Esophagus muscularis mucosa (tissue), 4 donors: ENCODE measurements at regions not wholly inside any gene's neighbourhood (a gene's known extent, or its start where the extent isn't known, plus 50 kb on each side); places are given as distances from the start of the nearest gene placed in this dataset.

Experiments used
- DNase-seq: peaks from one replicate; pipeline ENCODE4 v3.0.0-alpha.2; 2017; ENCODE audit errors: extremely low spot score
- H3K27ac ChIP-seq, 4 donors: fragments of 200-600 bp; sonication (generic); replicated peaks in 1 of 4; 1 replicate in 3 of 4; 2 replicates in 1 of 4; pipeline ENCODE4 v1.5.1; 2016 to 2019; ENCODE audit warnings: mild to moderate bottlenecking in 1 of 4
- H3K27me3 ChIP-seq, 4 donors: fragments of 200-600 bp; sonication (generic); one replicate each; pipeline versions ENCODE4 v1.5.1 to v1.6.0; 2016 to 2019
- H3K36me3 ChIP-seq, 4 donors: fragments of 200-600 bp; sonication (generic); one replicate each; pipeline ENCODE4 v1.5.1; 2016 to 2019
- H3K4me1 ChIP-seq, 4 donors: fragments of 200-600 bp; sonication (generic); one replicate each; pipeline ENCODE4 v1.5.1; 2016 to 2019
- H3K4me3 ChIP-seq, 4 donors: fragments of 200-600 bp; sonication (generic); 1 replicate in 2 of 4; 2 replicates in 2 of 4; pipeline ENCODE4 v1.5.1; 2016 to 2019; ENCODE audit warnings: mild to moderate bottlenecking in 4 of 4, moderate library complexity in 1 of 4
- H3K9me3 ChIP-seq, 4 donors: fragments of 200-600 bp; sonication (generic); 1 replicate in 3 of 4; 2 replicates in 1 of 4; pipeline ENCODE4 v1.5.1; 2016 to 2019
- EP300 ChIP-seq: sonication (generic); formaldehyde crosslinking; IDR thresholded peaks from one replicate; pipeline ENCODE4 v1.6.1; 2017; ENCODE audit warnings: antibody characterized with exemption
- POLR2A ChIP-seq: fragments of 450-650 bp; IDR thresholded peaks from one replicate; pipeline ENCODE4 v1.6.1; 2017; ENCODE audit warnings: antibody characterized with exemption, moderate library complexity, mild to moderate bottlenecking, low read depth
- POLR2AphosphoS5 ChIP-seq, 2 donors: sonication (generic); formaldehyde crosslinking; IDR thresholded peaks; one replicate each; pipeline ENCODE4 v1.6.1; 2017; ENCODE audit warnings: antibody characterized with exemption in 2 of 2
- WGBS: methylation state at CpG from one replicate; pipeline ENCODE4 v1.1.5; 2018; 5-methylcytosine and 5-hydroxymethylcytosine counted together
- intact Hi-C: fragments of 100-400 bp; cut with DNase I; formaldehyde crosslinking; loops from one replicate; pipeline ENCODE4 v1.15.1; 2023
- TF ChIP-seq, protein P1 (sequence below), 3 experiments: fragments of 200-600 bp in 2 of 3; fragments of 450-650 bp in 1 of 3; sonication (generic) in 2 of 3; IDR thresholded peaks; one replicate each; pipeline ENCODE4 v1.5.1; 2017 to 2019; ENCODE audit warnings: antibody characterized with exemption in 3 of 3, mild to moderate bottlenecking in 2 of 3, moderate library complexity in 1 of 3

- TF ChIP-seq, protein P1, sequence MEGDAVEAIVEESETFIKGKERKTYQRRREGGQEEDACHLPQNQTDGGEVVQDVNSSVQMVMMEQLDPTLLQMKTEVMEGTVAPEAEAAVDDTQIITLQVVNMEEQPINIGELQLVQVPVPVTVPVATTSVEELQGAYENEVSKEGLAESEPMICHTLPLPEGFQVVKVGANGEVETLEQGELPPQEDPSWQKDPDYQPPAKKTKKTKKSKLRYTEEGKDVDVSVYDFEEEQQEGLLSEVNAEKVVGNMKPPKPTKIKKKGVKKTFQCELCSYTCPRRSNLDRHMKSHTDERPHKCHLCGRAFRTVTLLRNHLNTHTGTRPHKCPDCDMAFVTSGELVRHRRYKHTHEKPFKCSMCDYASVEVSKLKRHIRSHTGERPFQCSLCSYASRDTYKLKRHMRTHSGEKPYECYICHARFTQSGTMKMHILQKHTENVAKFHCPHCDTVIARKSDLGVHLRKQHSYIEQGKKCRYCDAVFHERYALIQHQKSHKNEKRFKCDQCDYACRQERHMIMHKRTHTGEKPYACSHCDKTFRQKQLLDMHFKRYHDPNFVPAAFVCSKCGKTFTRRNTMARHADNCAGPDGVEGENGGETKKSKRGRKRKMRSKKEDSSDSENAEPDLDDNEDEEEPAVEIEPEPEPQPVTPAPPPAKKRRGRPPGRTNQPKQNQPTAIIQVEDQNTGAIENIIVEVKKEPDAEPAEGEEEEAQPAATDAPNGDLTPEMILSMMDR (IDR thresholded peaks at IDR 0.05): no peak
- TF ChIP-seq POLR2AphosphoS5 (IDR thresholded peaks at IDR 0.05) (no peak), POLR2A (no peak), EP300 (no peak)
- H3K4me3 ChIP-seq: no peak overlapping the region
- 66% methylated on average over 13 of the region's 15 CpGs for WGBS
- no peaks in the 10 kb centered on the region for H3K9me3 ChIP-seq
- H3K27ac ChIP-seq: no peak overlapping the region
- peaks cover 10 to 13% (median 11%) of the 10 kb centered on the region in 4 donors for H3K4me1 ChIP-seq
- peaks cover 0 to 29% (median 14%) of the 10 kb centered on the region in 4 donors for H3K27me3 ChIP-seq
- intact Hi-C loops: no loop called here
- H3K36me3 ChIP-seq: no peaks in the 10 kb centered on the region
- DNase-seq: no peak
Measured at GRCh38 chr17:28247671-28248555, 71.1 kb upstream of the TMEM97 start.

- DNase-seq: no peak
- no peak for TF ChIP-seq EP300
- no peak for TF ChIP-seq POLR2AphosphoS5 (IDR thresholded peaks at IDR 0.05)
- no peak for TF ChIP-seq POLR2A
- TF ChIP-seq, protein P1 (IDR thresholded peaks at IDR 0.05): no peak
- H3K27ac ChIP-seq: no peak overlapping the region
- intact Hi-C loops: loop anchor here (10.0 kb wide), 1 partner anchor 445 kb away; the partner anchor contains the start of gene NOS2
- H3K4me3 ChIP-seq: no peak overlapping the region
- H3K4me1 ChIP-seq: peaks cover 10 to 13% (median 11%) of the 10 kb centered on the region in 4 donors
- no peaks in the 10 kb centered on the region for H3K9me3 ChIP-seq
- 71% methylated on average over 5 of the region's 5 CpGs for WGBS
- H3K27me3 ChIP-seq: peaks cover 0 to 47% (median 22%) of the 10 kb centered on the region in 4 donors
- H3K36me3 ChIP-seq: no peaks in the 10 kb centered on the region
Measured at GRCh38 chr17:28249706-28250105, 69.3 kb upstream of the TMEM97 start.

- Histone ChIP-seq H3K4me1 (peaks cover 10 to 13% (median 11%) of the 10 kb centered on the region in 4 donors), H3K27ac (no peak overlapping the region), H3K4me3 (no peak overlapping the region), H3K36me3 (no peaks in the 10 kb centered on the region), H3K9me3 (no peaks in the 10 kb centered on the region), H3K27me3 (peaks cover 0 to 67% (median 22%) of the 10 kb centered on the region in 4 donors)
- 84% methylated on average over 6 of the region's 7 CpGs for WGBS
- intact Hi-C loops: loop anchor here (10.0 kb wide), 1 partner anchor 448 kb away; the partner anchor contains the start of gene NOS2
- TF ChIP-seq EP300 (no peak), POLR2AphosphoS5 (IDR thresholded peaks at IDR 0.05) (no peak), POLR2A (no peak)
- TF ChIP-seq, protein P1 (IDR thresholded peaks at IDR 0.05): no peak
- no peak for DNase-seq
Measured at GRCh38 chr17:28252436-28252835, 66.6 kb upstream of the TMEM97 start.

DNA sequence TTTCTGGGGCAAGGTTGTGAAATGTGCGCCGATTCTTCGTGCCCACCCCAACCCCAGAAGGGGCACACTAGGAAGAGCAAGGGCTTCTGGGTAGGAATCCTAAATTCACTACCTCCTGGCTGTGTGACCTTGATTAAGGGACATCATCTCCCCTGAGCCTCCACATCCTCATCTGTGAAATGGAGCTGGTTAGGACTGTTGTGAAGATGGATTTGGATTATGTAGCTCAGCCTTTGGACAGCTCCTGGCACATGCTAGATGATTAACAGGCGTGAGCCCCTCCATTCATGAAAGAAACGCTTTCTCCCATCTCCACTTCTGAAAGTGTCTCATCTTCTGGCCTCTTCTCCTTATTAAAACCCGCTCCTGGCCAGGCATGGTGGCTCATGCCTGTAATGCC lies 65.3 kb upstream of the TMEM97 start:
- H3K4me1 ChIP-seq: peaks cover 10 to 13% (median 11%) of the 10 kb centered on the region in 4 donors
- H3K36me3 ChIP-seq: no peaks in the 10 kb centered on the region
- peaks cover 0 to 60% (median 22%) of the 10 kb centered on the region in 4 donors for H3K27me3 ChIP-seq
- no peak for DNase-seq
- no peak for TF ChIP-seq EP300
- TF ChIP-seq POLR2A: no peak
- no peak for TF ChIP-seq POLR2AphosphoS5 (IDR thresholded peaks at IDR 0.05)
- TF ChIP-seq, protein P1 (IDR thresholded peaks at IDR 0.05): no peak
- intact Hi-C loops: loop anchor here (10.0 kb wide), 1 partner anchor 449 kb away; the partner anchor contains the start of gene NOS2
- H3K27ac ChIP-seq: no peak overlapping the region
- no peak overlapping the region for H3K4me3 ChIP-seq
- no peaks in the 10 kb centered on the region for H3K9me3 ChIP-seq
- 80% methylated on average over 6 of the region's 6 CpGs for WGBS
